Activated T-helper 9 cell treated with anti-CD3 and anti-CD28 coated beads, Interleukin-2, amount 50 U/mL, for 16 hours (primary cell): ENCODE measurements at regions not wholly inside any gene's neighbourhood (a gene's known extent, or its start where the extent isn't known, plus 50 kb on each side); places are given as distances from the start of the nearest gene placed in this dataset.
"Not testable (repeated sequence)": the region's sequence is repeated elsewhere in the genome, so short reads cannot be mapped to it uniquely, and the experiment has no call there.

Experiments
- DNase-seq: peaks from one replicate; pipeline ENCODE4 v3.0.0-alpha.2; 2020; ENCODE audit warnings: low read depth

- no peak for DNase-seq
Measured at GRCh38 chr7:142698429-142698828, 50.8 kb upstream of the PRSS1 start.

GRCh38 chr7:142697270-142697669, 52.0 kb upstream of the PRSS1 start:
- DNase-seq: no peak

- no peak for DNase-seq
Measured at GRCh38 chr7:142696456-142697179, 52.7 kb upstream of the PRSS1 start.

- no peak for DNase-seq
Measured at GRCh38 chr7:142693911-142694310, 55.4 kb upstream of the PRSS1 start.

- no peak for DNase-seq
Measured at GRCh38 chr7:142690554-142691182, 58.6 kb upstream of the PRSS1 start.

GRCh38 chr7:142689439-142690120, 59.7 kb upstream of the PRSS1 start:
- no peak for DNase-seq

GRCh38 chr7:142685877-142686508, 63.3 kb upstream of the PRSS1 start:
- no peak for DNase-seq

- no peak for DNase-seq
Measured at GRCh38 chr7:142681314-142682092, 67.8 kb upstream of the PRSS1 start.

GRCh38 chr7:142671506-142671905, 77.8 kb upstream of the PRSS1 start:
- DNase-seq: no peak

- DNase-seq: no peak
Measured at GRCh38 chr7:142670511-142670910, 78.8 kb upstream of the PRSS1 start.

- DNase-seq: no peak
Measured at GRCh38 chr7:142669074-142669654, 80.1 kb upstream of the PRSS1 start.

- no peak for DNase-seq
Measured at GRCh38 chr7:142668495-142668894, 80.8 kb upstream of the PRSS1 start.

GRCh38 chr7:142657376-142657775, 91.9 kb upstream of the PRSS1 start:
- no peak for DNase-seq

GRCh38 chr7:142654398-142654797, 94.9 kb upstream of the PRSS1 start:
- no peak for DNase-seq

- no peak for DNase-seq
Measured at GRCh38 chr7:142647749-142648148, 101.5 kb upstream of the PRSS1 start.

GRCh38 chr7:142646386-142647140, 102.7 kb upstream of the PRSS1 start:
- no peak for DNase-seq

GRCh38 chr7:142645777-142646176, 103.5 kb upstream of the PRSS1 start:
- DNase-seq: no peak

- DNase-seq: no peak
Measured at GRCh38 chr7:142642316-142642715, 107.0 kb upstream of the PRSS1 start.

- not testable (repeated sequence) for DNase-seq
Measured at GRCh38 chr7:142641252-142641651, 108.0 kb upstream of the PRSS1 start.

- DNase-seq: no peak
Measured at GRCh38 chr7:142638581-142638980, 110.7 kb upstream of the PRSS1 start.

- DNase-seq: no peak
Measured at GRCh38 chr7:142637240-142637639, 112.0 kb upstream of the PRSS1 start.
